Activated naive CD8-positive, alpha-beta T cell treated with anti-CD3 and anti-CD28 coated beads for 36 hours (primary cell): ENCODE measurements at regions not wholly inside any gene's neighbourhood (a gene's known extent, or its start where the extent isn't known, plus 50 kb on each side); places are given as distances from the start of the nearest gene placed in this dataset.

Experiments
- DNase-seq: peaks from one replicate; pipeline ENCODE4 v3.0.0; 2021
- H3K27ac Mint-ChIP-seq: one replicate; pipeline ENCODE4 v1.8.0; 2022; ENCODE audit warnings: mild to moderate bottlenecking, moderate library complexity, mixed read lengths
- H3K27me3 Mint-ChIP-seq: one replicate; pipeline ENCODE4 v1.8.0; 2022; ENCODE audit warnings: mild to moderate bottlenecking, mixed read lengths
- H3K36me3 Mint-ChIP-seq: one replicate; pipeline ENCODE4 v1.8.0; 2021; ENCODE audit warnings: mild to moderate bottlenecking, mixed read lengths
- H3K4me1 Mint-ChIP-seq: one replicate; pipeline ENCODE4 v1.8.0; 2021; ENCODE audit warnings: mixed read lengths
- H3K4me3 Mint-ChIP-seq: one replicate; pipeline ENCODE4 v1.8.0; 2022; ENCODE audit warnings: mild to moderate bottlenecking, moderate library complexity, mixed read lengths
- H3K9me3 Mint-ChIP-seq: one replicate; pipeline ENCODE4 v1.8.0; 2022; ENCODE audit warnings: mixed read lengths

- H3K27ac Mint-ChIP-seq = no peak overlapping the region
- no peak overlapping the region for H3K4me3 Mint-ChIP-seq
- peaks cover 34% of the 10 kb centered on the region for H3K27me3 Mint-ChIP-seq
- no peaks in the 10 kb centered on the region for H3K36me3 Mint-ChIP-seq
- no peak for DNase-seq
- no peaks in the 10 kb centered on the region for H3K4me1 Mint-ChIP-seq
- H3K9me3 Mint-ChIP-seq = no peaks in the 10 kb centered on the region
These were observed 339.6 kb downstream of the TRIB2 start for GRCh38 chr2:13056259-13056843.

DNA sequence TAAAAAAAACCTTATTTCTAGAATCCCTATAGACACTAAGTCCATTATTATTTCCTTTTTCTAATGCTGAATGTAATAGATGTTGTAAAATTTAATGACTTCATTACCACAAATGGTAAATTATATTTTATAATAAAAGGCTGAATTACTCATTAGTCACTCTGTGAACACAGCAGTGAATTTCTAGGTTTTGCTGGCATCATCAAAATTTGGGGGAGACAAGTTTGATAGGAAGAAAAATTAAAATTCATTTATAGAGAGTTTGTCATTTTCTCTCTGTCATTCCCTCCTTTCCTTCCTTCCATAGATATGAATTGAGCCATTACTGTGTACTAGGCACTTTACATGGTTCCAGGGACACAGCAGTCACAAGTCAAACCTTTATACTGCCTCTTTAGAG is 340.9 kb downstream of the TRIB2 start:
- no peak for DNase-seq
- peaks cover 31% of the 10 kb centered on the region for H3K27me3 Mint-ChIP-seq
- no peaks in the 10 kb centered on the region for H3K36me3 Mint-ChIP-seq
- no peaks in the 10 kb centered on the region for H3K9me3 Mint-ChIP-seq
- no peaks in the 10 kb centered on the region for H3K4me1 Mint-ChIP-seq
- no peak overlapping the region for H3K27ac Mint-ChIP-seq
- H3K4me3 Mint-ChIP-seq = no peak overlapping the region

DNA sequence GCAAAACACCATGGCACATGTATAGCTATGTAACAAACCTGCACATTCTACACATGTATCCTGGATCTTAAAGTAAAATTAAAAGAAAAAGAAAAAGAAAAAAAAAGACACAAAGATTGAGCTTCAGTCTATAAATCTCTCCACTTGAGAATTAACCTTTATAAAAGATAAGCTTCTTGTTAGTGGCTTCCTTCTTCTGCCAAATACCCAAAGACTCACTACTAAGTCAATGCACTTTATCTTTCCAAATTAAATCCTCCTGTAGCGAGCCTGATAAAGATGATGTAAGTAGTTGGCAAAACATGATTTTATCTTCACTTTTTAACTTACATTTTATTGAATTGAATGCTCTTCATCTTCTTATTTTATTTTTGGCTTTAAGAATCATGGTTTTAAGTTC is 349.9 kb downstream of the TRIB2 start:
- DNase-seq = no peak
- Mint-ChIP-seq H3K27me3 (peaks cover 30% of the 10 kb centered on the region), H3K4me3 (no peak overlapping the region), H3K36me3 (no peaks in the 10 kb centered on the region), H3K9me3 (no peaks in the 10 kb centered on the region), H3K4me1 (no peaks in the 10 kb centered on the region), H3K27ac (no peak overlapping the region)

GRCh38 chr2:13067508-13067907 is 350.8 kb downstream of the TRIB2 start:
- Mint-ChIP-seq H3K27ac (no peak overlapping the region), H3K4me1 (no peaks in the 10 kb centered on the region), H3K9me3 (no peaks in the 10 kb centered on the region), H3K4me3 (no peak overlapping the region), H3K36me3 (no peaks in the 10 kb centered on the region), H3K27me3 (peaks cover 37% of the 10 kb centered on the region)
- DNase-seq = no peak

DNA sequence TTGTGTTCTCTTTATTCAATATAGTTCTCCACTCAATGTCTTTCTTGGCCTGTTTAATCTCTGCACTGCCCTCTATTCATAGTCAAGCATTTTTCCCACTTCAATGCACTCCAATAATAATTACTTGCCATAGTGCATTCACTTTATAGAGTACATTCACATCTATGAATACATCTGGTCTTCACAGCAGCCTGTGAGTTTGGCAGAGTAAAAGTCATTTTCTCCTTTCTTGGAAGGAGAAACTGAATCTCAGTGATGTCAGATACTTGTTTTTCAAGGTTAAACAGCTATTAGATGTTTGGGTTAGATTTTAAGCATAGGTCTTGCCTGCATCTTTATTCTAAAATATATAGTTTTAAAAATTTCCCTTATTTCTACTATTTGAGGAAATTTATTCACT is 373.2 kb downstream of the TRIB2 start:
- H3K27ac Mint-ChIP-seq = no peak overlapping the region
- H3K27me3 Mint-ChIP-seq = peaks cover 22% of the 10 kb centered on the region
- no peaks in the 10 kb centered on the region for H3K4me1 Mint-ChIP-seq
- DNase-seq = no peak
- no peak overlapping the region for H3K4me3 Mint-ChIP-seq
- no peaks in the 10 kb centered on the region for H3K9me3 Mint-ChIP-seq
- no peaks in the 10 kb centered on the region for H3K36me3 Mint-ChIP-seq

DNA sequence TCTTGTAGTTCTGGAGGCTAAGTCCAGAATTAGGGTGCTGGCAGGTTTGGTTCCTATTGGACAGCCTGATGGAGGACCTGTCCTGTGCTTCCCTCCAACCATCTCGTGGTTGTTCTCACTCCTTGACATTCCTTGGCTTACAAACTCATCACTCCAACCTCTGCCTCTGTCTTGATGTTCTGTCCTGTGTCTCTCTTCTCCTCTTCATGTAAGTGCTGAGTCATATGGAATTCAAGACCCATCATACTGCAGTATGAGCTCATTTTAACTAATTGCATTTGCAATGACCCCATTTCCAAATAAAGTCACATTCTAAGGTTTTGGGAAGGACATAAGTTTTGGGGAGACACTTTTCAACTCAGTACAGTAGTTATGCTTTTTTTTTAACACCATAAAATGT is 374.7 kb downstream of the TRIB2 start:
- no peak overlapping the region for H3K27ac Mint-ChIP-seq
- DNase-seq = no peak
- no peaks in the 10 kb centered on the region for H3K9me3 Mint-ChIP-seq
- no peaks in the 10 kb centered on the region for H3K4me1 Mint-ChIP-seq
- H3K27me3 Mint-ChIP-seq = peaks cover 22% of the 10 kb centered on the region
- H3K36me3 Mint-ChIP-seq = no peaks in the 10 kb centered on the region
- H3K4me3 Mint-ChIP-seq = no peak overlapping the region

DNA sequence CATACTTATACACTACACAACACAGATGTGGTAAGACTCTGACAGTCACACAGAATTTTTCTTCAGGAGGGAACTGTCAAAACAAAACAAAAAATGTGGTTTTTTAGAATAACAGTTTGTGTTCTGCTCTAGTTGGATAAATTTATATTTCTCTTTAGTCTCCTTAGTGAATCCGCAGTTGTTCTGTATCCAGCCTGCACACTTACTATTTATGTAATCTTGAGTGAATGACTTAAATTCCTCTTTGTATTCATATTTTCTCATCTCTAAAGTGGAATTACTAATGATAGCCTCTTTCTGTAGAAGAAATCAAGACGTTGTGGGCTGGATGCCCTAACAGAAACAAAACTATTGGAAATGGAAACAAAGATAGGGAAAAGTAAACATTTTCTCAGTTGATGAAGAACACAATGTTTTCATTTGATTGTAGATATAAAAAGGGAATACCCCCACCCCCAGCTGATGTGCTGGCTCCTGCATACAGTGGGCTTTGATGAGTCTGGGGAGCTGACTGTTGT is 375.2 kb downstream of the TRIB2 start:
- no peaks in the 10 kb centered on the region for H3K4me1 Mint-ChIP-seq
- H3K27me3 Mint-ChIP-seq = peaks cover 20% of the 10 kb centered on the region
- DNase-seq = no peak
- H3K27ac Mint-ChIP-seq = no peak overlapping the region
- no peaks in the 10 kb centered on the region for H3K9me3 Mint-ChIP-seq
- no peaks in the 10 kb centered on the region for H3K36me3 Mint-ChIP-seq
- no peak overlapping the region for H3K4me3 Mint-ChIP-seq

GRCh38 chr2:13093416-13093991 is 376.8 kb downstream of the TRIB2 start:
- Mint-ChIP-seq H3K4me3 (no peak overlapping the region), H3K36me3 (no peaks in the 10 kb centered on the region), H3K27me3 (peaks cover 19% of the 10 kb centered on the region), H3K9me3 (no peaks in the 10 kb centered on the region), H3K4me1 (no peaks in the 10 kb centered on the region), H3K27ac (no peak overlapping the region)
- no peak for DNase-seq

DNA sequence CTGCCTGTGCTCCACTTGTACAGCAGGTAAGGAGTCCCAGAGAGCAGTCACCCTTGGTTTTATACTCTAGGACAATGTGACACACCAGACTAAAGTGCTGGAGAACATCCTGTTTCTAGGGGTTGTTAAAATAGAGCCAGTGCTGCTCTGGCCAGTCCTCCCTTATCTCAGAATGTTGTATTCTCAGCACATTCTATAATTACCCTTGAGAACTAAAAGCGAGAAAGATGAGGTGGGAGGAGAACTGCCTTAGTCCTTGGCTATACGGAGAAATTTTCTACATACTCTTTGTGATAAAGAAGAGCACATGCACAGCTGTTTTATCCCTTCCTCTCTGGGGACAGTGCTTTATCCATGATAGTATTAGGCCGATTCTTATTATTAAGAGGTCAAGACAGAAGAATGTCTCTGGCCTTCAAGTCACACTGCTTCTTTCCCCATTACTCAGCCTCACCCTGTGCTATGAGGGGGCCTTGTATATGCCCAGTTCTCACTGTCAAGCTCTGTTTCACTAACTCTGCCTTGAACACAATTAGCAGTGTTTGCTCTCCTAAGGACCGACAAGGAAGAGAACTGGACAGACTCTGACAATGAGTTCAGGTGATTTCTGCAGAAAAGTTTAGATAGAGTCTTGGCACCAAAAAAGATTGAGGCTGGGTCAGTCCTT is 385.8 kb downstream of the TRIB2 start:
- no peak overlapping the region for H3K4me3 Mint-ChIP-seq
- no peaks in the 10 kb centered on the region for H3K4me1 Mint-ChIP-seq
- peaks cover 7% of the 10 kb centered on the region for H3K27me3 Mint-ChIP-seq
- no peaks in the 10 kb centered on the region for H3K36me3 Mint-ChIP-seq
- peaks cover 6% of the 10 kb centered on the region for H3K9me3 Mint-ChIP-seq
- no peak for DNase-seq
- H3K27ac Mint-ChIP-seq = no peak overlapping the region

GRCh38 chr2:13103151-13103550 is 386.4 kb downstream of the TRIB2 start:
- no peaks in the 10 kb centered on the region for H3K4me1 Mint-ChIP-seq
- peaks cover 7% of the 10 kb centered on the region for H3K27me3 Mint-ChIP-seq
- no peak overlapping the region for H3K4me3 Mint-ChIP-seq
- no peaks in the 10 kb centered on the region for H3K36me3 Mint-ChIP-seq
- H3K9me3 Mint-ChIP-seq = peaks cover 6% of the 10 kb centered on the region
- H3K27ac Mint-ChIP-seq = no peak overlapping the region
- DNase-seq = no peak

- DNase-seq = no peak
- Mint-ChIP-seq H3K4me1 (no peaks in the 10 kb centered on the region), H3K9me3 (peaks cover 6% of the 10 kb centered on the region), H3K36me3 (no peaks in the 10 kb centered on the region), H3K27ac (no peak overlapping the region), H3K4me3 (no peak overlapping the region), H3K27me3 (peaks cover 7% of the 10 kb centered on the region)
These were observed 387.2 kb downstream of the TRIB2 start for GRCh38 chr2:13103778-13104493.

DNA sequence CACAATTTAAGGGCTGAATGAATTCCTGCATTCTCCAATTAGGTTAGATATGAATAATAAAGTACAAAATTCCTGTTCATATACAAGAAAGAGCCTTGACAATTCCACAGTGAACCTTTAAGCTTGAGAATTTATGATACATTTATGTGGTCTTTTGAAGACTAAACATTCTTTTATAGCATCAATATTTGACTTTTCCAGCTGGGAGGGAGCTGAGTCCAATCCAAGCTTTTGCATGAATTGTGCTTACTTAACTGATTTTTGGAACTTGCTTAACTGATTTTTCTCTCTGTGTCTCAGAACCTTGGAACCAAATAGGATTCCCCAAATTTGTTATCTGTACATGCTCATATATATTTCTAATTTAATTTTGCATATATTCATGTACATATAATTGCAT is 388.0 kb downstream of the TRIB2 start:
- Mint-ChIP-seq H3K27me3 (peaks cover 2% of the 10 kb centered on the region), H3K4me1 (no peaks in the 10 kb centered on the region), H3K27ac (no peak overlapping the region), H3K36me3 (no peaks in the 10 kb centered on the region), H3K4me3 (no peak overlapping the region), H3K9me3 (no peaks in the 10 kb centered on the region)
- DNase-seq = no peak

DNA sequence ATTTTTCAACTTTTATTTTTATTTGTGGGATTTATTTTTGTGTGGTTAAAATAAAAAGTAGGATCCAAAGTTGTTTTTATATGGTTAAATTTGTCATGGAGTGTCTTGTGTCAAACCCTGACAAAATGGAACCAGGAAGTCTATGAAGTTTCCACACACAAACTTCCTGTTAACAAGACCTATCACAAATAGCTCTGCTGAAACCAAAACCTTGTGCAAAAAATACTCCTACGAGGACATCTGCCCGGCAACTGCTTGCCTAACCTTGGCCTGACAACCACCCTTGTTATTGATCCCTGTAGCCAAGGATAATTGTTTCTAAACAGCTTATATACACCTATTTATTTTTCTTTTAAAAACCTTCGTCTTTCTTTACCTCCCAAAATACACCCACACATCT is 389.6 kb downstream of the TRIB2 start:
- DNase-seq = no peak
- Mint-ChIP-seq H3K4me1 (no peaks in the 10 kb centered on the region), H3K4me3 (no peak overlapping the region), H3K27ac (no peak overlapping the region), H3K9me3 (no peaks in the 10 kb centered on the region), H3K27me3 (no peaks in the 10 kb centered on the region), H3K36me3 (no peaks in the 10 kb centered on the region)

GRCh38 chr2:13109516-13109915 is 392.8 kb downstream of the TRIB2 start:
- Mint-ChIP-seq H3K36me3 (no peaks in the 10 kb centered on the region), H3K4me3 (no peak overlapping the region), H3K4me1 (no peaks in the 10 kb centered on the region), H3K27ac (no peak overlapping the region), H3K27me3 (peaks cover 6% of the 10 kb centered on the region), H3K9me3 (no peaks in the 10 kb centered on the region)
- DNase-seq = no peak

- no peak for DNase-seq
These were observed 394.1 kb downstream of the TRIB2 start for GRCh38 chr2:13110825-13111224.

More at GRCh38 chr2:13110825-13111224, 394.1 kb downstream of the TRIB2 start:
- H3K27me3 Mint-ChIP-seq = peaks cover 6% of the 10 kb centered on the region
- no peaks in the 10 kb centered on the region for H3K36me3 Mint-ChIP-seq
- H3K4me3 Mint-ChIP-seq = no peak overlapping the region
- H3K4me1 Mint-ChIP-seq = no peaks in the 10 kb centered on the region
- no peaks in the 10 kb centered on the region for H3K9me3 Mint-ChIP-seq
- no peak overlapping the region for H3K27ac Mint-ChIP-seq
